Femur (tissue), 1 donor: ENCODE measurements at regions not wholly inside any gene's neighbourhood (a gene's known extent, or its start where the extent isn't known, plus 50 kb on each side); places are given as distances from the start of the nearest gene placed in this dataset.
A peak's percentile ranks its signal among the peaks of the same experiment; 100 is the strongest.
"Not testable (repeated sequence)": the region's sequence is repeated elsewhere in the genome, so short reads cannot be mapped to it uniquely, and the experiment has no call there.

Source experiments
- DNase-seq: peaks from one replicate; pipeline ENCODE4 v3.0.0-alpha.2; 2017

DNA sequence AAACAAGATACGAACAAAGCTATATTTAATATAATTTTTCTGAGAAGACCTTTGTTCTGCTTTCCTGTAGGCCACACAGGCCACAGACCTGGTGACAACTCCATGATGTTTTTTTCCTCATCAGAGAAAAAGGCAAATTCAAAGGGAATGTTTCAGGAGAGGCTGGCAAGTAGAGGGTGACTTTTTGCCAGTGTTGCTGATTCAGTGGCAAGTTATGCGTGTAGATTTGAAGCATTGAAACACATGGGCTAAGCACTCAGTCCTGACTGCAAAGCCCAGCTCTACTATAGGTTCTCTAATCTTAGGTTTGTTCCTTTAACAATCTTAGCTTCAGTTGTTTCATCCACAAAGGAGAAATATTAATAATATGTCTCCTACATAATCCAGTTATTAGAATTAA, 499.8 kb downstream of the SUCLG1 start:
- DNase-seq: no peak

DNA sequence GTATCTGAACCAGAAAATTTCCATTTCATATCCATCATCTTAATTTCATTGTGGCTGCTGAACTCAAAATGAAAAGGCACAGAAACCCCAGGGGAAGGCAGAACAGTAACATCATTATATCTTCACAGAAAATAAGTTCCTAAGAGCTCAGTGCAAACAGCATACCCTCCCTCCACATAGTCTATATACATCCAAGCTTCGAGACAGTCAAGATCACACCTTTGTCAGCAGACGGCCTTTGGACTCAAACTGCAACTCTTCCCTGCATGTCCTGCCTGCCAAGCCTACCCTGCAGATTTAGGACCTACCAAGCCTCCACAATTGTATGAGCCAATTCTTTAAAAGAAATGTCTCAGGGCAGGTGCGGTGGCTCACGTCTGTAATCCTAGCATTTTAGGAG, 502.1 kb downstream of the SUCLG1 start:
- DNase-seq: no peak

DNA sequence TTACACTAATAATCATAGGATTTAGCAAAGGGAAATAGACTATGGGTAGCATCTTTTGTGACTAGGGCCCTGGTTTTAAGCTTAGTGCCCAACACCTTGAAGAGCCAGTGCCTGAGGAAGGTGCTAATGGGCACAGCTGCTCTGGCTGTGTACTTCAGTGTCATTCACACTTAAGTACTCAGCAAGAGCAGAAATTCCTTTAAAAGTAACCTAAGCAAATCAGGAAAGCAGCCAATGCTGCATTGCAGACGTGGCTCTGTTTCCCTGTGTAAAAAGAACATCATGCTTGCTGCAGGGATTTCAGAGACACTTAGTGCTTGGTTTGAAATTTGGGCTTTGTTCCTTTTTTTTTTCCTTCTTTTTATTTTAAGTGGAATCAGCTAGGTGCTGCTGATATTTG, 505.4 kb downstream of the SUCLG1 start:
- no peak for DNase-seq

DNA sequence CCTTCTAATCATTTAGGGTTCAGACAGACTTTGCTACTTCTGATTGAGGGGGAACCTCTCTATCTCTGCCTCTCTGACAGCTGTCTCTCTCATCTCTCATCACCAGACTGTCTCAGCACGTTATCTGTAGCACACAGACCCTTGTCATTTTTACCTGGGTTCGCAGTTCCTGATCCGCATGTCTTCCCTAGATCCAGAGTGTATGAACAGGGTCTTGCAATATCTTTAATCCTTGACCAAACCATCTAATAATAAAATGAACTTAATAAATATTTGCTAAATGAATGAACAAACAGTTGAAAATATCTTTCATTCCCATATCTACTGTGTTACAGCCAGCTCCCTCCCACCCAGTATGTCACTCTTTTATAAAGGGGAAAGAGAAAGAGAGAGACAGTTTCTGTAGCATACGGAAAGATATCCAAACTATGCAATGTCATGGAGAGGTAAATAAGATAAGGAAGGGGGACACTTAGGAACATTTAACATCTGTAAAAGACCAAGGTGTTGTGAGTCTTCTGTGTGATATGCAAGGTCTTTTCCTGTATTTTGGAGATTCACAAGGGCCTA, 507.6 kb downstream of the SUCLG1 start:
- DNase-seq: no peak

DNA sequence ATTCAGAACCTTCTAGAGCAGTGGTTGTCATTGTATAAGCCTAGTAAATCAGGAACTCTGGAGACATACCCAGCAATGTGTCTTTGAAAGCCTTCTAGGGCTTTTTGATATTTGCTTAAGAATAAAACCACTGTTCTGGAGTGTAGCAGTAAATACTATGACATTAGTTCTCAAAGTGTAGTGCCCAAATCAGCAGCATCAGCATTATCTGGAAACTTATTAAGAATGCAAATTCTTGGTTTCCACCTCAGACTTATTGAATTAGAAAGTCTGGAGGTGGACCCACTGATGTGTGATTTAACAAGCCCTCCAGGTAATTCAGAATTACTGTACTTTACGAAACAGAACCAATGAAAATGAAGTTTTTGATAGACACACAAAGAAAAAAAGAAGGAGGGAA, 509.7 kb downstream of the SUCLG1 start:
- no peak for DNase-seq

DNA sequence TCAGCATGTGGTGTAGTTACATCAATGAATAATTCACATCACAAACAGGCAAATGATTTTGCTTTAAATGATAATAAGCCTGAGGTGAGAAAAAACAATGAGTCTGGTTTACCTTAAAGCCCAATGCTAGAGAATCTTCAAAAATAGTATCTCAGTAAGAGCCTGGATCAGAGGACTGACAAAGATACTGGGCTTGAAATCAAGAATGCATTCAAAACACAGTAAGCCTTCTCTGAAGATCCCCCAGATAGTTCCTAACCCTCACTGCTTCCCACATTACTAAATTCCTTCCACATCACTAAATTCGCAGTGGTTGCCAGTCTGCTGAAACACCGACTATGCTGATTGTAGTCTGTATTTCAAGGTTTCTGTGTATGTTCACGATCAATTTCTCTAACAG, 514.9 kb downstream of the SUCLG1 start:
- DNase-seq: peak; percentile 21

DNA sequence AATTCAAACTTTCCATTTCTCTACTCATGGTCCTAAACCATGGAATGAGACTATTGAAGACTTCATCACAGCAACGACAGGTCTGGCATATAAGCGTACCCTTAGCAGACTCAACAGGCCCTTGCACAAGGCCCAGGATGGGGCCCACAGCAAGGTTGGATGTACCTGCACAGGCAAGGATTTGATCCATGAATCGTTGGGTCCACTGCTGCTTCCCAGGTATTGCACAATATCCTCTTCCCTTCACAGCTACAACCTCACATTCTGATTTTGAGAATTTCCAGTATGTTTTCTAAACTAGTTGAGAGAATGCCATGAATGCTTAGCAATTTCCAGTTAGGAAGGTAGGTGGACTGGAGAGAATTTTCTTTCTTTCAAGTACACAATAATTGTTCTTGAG, 515.8 kb downstream of the SUCLG1 start:
- DNase-seq: no peak

DNA sequence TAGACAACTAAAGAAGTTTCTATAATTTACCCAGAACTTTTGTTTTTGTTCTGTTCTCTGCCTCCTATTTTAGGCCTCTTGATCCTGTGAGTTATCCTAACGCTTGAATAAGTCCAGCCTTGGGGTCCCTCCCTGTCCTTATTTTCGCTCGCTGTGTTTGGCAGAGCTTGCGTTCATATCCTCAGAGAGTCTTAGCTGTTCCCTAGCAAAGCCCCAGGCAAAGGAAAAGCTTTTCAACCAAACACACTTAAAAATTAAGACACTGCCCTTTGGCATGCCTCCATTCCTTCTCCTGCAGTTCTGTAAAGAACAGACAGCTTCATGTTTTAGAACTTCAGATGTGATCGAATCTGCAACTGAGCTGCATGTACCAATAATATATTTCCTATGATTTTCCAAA, 517.2 kb downstream of the SUCLG1 start:
- peak; percentile 48 for DNase-seq

DNA sequence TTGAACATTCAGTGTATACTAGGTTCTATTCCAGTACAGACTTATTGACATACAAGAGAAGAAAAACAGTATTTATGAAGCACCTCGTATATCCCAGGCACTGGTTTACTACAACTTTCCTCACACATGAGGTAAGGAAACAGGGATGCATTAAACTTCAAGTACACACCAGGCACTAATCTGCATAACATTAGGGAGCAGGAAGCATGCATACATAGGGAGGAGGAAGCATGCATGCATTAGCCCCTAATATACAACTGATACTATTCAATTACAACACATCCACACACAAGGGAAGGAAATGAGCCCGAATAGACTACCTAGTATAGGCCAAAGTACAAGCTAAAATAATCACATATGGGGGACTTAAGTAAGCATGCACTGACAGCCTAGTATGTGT, 525.3 kb downstream of the SUCLG1 start:
- DNase-seq: no peak

DNA sequence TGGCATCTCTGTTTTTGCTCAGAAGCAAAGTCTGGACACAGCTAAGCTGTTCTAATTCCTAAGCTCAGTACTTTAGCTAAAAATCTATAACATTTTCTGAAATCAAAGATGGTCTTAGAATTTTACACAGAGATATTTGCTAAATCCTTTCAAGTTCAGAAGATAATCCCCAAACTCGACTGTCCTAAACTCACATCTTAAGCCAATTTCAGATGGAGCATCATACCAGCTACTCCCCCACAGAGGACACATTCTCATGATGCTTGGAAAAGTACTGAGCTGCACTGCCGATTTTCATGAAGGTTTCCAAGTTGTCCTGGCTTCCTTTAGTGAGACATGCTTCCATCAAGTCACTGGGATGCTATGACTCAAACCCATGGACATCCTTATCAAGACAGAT, 535.5 kb downstream of the SUCLG1 start:
- DNase-seq: no peak

DNA sequence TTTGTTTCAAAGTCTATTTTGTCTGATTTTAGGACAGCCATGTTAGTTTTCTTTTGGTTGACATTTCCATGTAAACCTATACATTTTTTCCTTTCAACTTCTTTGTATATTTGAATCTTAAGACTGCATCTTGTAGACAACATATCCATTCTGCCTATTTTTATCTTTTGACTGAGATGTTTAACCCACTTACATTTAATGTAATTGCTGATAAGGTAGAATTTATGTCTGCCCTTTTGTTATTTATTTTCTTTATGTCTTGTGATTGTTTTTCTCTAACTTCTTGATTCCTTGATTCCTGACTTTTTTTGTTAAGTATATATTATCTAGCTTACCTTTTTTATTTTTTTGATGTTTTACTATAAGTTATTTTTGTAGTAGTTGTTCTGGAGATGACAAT, 542.5 kb downstream of the SUCLG1 start:
- DNase-seq: no peak

DNA sequence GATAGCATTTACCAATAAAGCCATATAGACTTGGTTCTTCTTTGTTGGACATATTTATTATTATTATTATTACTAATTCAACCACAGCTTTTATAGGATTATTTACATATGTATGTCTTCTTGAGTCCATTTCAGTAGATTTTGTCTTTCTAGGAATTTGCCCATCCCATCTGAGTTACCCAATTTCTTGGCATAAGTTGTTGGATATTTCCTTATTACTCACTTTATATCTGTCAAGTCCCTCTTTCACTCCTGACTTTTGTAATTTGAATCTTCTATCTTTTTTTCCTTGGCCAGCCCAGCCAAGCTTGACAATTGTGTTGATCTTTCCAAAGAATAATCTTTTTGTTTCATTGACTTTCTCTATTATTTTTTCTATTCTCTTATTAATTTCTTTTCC, 543.7 kb downstream of the SUCLG1 start:
- DNase-seq: no peak

DNA sequence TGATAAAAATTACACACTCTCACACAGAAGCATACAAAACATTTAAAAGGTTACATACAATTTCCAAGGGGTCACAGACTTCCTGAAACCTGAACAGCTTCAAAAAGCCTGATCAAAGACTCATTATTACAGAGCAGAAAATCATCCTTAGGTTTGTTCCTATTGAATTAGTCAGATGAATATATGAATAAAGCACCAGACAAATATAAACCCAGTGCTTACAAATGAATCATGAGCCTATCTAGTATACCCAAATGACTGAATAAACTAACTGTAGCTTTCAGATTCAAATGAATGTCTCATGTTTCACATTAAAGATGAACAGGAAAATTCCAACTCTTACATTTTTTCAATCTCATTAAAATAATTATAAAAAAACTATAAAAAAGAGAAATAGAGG, 550.3 kb downstream of the SUCLG1 start:
- no peak for DNase-seq

DNA sequence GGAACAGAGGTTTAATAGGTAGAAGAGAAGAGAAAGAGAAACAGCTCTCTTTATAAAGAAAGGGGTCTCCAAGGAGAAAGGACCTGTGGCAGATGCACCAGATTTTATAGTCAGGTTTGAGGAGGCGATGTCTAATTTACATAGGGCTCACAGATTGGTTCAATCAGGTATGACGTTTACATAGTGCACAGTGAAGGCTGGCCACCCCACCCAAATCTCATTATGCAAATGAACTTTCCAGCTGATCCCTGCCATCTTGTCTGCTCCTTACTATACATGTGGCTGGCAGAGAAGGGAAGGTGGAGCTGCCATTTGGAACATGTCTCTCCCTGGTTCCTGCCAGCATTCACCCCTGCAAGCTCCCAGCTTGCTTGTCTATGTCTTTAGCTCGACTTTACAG, 557.8 kb downstream of the SUCLG1 start:
- DNase-seq: no peak

DNA sequence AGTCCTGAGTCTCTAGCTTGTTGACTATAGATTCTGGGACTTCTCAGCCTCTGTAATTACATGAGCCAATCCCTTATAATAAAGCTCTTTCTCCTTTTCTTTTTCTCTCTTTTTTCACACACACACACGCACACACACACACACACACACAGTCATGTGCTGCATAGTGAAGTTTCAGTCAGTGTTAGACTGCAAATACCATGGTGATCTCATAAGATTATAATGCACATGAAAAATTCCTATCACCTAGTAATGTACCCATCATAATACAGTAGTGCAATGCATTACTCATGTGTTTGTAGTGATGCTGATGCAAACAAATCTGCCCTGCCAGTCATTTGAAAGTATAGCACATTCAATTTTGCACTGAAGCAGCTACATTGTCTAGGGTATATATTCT, 558.2 kb downstream of the SUCLG1 start:
- DNase-seq: no peak

DNA sequence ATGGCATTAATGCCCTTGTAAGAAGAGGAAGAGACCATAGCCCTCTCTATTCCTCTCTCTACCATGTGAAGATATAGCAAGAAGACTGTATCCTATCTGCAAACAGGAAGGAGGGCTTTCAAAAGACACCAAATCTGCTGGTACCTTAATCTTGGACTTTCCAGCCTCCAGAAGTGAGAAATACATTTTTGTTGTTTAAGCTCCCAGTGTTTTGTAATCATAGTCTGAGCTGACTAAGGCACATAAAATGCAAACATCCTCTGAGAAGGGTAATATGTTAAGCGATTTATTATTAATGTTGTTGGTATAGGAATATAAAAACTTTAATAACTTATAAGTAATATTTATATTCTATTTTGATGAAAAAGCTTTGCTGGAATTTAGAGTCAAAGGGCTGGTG, 559.8 kb downstream of the SUCLG1 start:
- no peak for DNase-seq

DNA sequence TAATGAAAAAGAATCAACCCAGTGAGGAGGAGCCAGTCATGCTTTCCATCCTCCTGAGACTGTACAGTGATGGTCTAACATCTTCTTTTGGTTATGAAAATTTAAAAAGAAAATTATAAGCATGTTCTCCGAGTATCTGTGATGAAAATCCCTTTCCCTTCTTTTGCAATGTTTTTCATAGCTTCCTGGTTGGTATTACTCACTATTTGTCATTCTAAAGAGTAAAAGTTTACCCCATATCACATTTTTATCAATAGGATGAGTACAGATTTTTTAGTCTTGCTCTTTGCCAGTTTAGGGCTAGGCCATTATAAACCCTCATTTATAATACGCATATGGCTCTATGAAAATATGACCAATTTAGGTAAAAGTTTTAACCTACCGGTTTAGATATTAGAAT, 564.1 kb downstream of the SUCLG1 start:
- DNase-seq: no peak

DNA sequence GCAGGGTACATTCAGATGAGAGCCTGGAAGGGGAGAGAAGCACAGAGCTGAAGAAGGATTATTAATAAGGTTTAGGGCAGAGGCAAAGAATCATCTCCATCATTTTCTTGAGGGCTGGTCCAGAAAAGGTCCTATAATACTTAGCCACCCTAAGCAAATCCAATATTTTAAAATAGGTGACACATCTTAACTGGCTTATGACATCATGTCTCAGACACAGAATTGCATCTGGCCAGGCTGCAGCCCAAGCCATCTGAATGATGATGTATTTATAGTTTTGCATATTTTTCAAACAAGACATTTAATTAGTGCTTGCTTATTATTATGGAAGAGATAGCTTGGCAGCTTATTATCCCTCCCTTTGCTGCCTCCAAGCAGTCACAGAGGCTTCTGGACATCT, 571.3 kb downstream of the SUCLG1 start:
- DNase-seq: no peak

DNA sequence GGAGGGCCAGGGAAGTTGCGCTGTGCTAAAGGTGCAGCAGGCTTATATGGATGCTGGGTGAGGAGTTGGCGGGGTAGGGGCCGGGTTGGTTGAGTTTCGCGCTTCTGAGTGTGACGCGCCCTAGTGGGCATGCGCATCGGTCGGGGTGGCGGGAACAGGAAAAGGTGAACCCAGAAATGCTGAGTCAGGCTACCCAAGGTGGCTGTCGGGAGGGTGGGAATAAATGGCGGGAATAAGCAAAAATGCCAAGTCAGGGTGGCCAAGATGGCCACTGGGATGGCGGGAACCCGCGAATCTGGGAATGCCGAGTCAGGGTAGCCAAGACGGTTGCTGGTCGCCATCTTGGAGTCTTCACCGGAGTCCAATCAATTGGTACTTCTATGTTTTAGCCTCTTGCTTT, 580.0 kb downstream of the SUCLG1 start:
- no peak for DNase-seq

DNA sequence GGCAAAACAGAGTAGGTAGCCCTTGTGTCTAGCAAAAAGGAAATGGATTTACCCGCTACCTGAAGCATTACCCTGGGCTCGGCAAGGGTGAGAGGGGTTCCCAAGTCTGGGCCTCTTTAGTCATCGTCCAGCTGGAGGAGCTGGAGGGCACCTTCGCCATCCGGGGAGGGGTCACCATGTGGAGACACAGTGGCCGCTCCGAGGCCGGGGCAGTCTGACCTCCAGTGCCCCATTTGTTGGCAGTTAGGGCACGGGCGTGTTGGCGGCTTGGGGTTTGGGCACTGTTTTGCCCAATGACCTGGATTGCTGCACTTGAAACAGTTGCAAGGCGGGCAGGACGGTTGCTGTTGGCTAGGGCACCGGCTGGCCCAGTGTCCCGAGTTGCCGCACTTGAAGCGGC, 581.8 kb downstream of the SUCLG1 start:
- DNase-seq: not testable (repeated sequence)

DNA sequence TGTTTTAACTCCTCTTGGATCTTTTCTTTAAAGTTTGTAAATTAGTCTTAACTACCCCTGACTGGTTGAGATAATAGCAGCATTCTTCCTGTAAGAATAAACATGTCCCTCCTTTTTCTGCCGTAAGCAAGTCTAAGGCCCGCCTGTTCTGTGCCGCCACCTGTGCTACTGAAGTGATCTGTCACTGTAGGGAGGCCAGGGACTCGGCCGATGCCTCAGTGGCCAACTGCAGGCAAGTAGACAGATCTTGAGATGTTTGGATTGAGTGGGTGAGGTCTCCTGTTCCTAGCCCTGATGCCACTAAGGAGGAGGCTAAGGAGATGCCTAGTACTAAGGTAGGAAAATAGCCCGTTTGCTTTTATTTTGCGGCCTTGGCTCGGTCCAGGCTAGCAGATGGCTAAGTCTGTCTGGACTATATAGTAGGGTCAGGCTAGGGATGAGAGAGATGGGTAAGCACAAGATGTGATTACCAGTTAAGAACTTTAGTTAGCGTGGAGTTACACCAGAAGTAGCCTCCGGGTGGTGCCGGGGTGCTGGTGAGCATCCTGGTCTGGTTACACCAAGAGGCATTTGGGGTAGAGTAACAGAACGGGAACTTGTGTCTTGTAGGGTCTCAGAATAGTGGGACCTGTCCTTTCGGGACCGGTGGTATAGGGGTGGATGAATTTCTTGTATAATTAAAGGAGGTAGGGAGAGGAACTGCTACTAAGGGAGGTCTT, 584.2 kb downstream of the SUCLG1 start:
- no peak for DNase-seq

DNA sequence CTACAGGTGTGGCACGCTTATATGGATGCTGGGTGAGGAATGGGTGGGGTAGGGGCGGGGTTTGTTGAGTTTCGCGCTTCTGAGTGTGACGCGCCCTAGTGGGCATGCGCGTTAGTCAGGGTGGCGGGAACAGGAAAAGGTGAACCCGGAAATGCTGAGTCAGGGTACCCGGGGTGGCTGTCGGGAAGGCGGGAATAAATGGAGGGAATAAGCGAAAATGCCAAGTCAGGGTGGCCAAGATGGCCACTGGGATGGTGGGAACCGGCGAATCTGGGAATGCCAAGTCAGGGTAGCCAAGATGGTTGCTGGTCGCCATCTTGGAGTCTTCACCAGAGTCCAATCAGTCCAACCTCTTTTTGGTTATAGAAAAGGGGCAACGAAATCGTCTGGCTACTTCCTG, 585.0 kb downstream of the SUCLG1 start:
- DNase-seq: no peak

DNA sequence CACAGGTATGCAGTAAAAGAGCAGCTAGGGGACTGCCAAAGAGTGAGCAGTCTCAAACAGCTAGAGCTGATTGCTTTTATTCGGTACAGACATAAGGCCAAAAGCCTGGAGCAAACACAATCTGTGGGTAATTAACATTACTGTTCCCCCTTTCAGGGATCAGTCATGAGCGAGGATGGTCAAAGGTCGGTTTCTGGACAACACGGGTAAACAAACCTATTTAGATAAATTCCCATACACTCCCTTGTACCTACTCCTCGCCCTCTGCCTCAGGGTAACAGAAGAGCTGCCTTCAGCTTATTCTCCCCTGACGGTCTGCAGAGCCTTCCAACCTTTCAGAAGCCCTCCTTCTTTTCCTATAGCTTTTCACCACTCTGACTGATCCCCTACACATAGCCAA, 586.0 kb downstream of the SUCLG1 start:
- no peak for DNase-seq

DNA sequence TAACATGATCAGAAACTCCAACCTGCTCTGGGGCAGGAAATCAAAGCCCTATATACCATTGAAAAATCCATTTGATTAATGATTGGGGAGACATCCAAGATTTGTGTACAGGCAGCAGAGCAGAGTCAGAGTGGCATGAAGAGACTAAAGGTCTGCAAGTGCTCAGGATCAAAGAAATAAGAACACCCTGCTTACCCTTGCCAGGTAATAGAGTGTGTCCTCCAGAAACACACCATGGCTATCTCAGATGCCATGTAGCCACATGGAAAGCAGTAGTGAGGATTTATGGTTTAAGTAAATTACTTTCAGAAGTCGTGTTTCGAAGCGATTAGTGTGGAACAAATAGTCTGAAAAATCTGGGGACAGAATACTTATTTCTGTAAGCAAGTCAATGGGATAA, 592.9 kb downstream of the SUCLG1 start:
- no peak for DNase-seq

DNA sequence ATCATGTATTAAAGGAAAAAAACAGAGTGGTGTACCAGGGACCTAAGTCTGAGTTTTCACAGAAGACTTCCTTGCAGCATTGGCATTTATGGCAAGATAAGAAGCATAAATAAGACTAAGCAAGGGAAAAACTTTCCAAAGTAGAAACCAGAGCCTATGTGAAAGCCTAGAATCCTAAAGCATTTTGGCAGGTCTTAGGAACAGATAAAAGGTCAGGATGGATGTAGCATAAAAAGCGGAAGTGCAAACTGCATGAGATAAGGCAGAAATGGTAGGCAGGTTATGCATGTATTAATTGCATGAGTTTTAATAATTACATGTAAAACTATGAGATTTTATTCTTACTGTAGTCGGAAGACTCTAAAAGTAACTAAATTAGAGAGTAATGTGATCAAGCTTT, 596.5 kb downstream of the SUCLG1 start:
- no peak for DNase-seq
